Fibroblast of lung (primary cell): ENCODE measurements at regions not wholly inside any gene's neighbourhood (a gene's known extent, or its start where the extent isn't known, plus 50 kb on each side); places are given as distances from the start of the nearest gene placed in this dataset.

ENCODE experiments used
- DNase-seq, 2 donors: peaks; one replicate each; pipeline versions ENCODE4 v3.0.0 to v3.0.0-alpha.2; 2010; ENCODE audit warnings: low read depth in 2 of 2
- H2AFZ ChIP-seq: 2 replicates; pipeline ENCODE4 v1.5.1; 2012; ENCODE audit warnings: low read length, control low read depth, inconsistent platforms
- H3K27ac ChIP-seq: 2 replicates; pipeline ENCODE4 v1.5.1; 2011; ENCODE audit warnings: low read length, control low read depth; ENCODE audit not compliant: insufficient read depth
- H3K27me3 ChIP-seq: 2 replicates; pipeline ENCODE4 v1.5.1; 2011; ENCODE audit warnings: mild to moderate bottlenecking, low read length; ENCODE audit not compliant: control insufficient read depth, insufficient read depth
- H3K36me3 ChIP-seq: 2 replicates; pipeline ENCODE4 v1.5.1; 2011; ENCODE audit warnings: low read length; ENCODE audit not compliant: control insufficient read depth, insufficient read depth
- H3K4me1 ChIP-seq: 2 replicates; pipeline ENCODE4 v1.5.1; 2011; ENCODE audit warnings: low read length; ENCODE audit not compliant: control insufficient read depth, insufficient read depth; ENCODE audit errors: extremely low read depth
- H3K4me2 ChIP-seq: 2 replicates; pipeline ENCODE4 v1.5.1; 2011; ENCODE audit warnings: low read length, control low read depth; ENCODE audit not compliant: insufficient read depth; ENCODE audit errors: extremely low read depth
- H3K4me3 ChIP-seq, 4 experiments: fragments of 200-600 bp in 1 of 4; sonication (generic) in 1 of 4; replicated peaks in 1 of 4; 2 replicates each; pipeline ENCODE4 v1.5.1; 2011 to 2016; ENCODE audit warnings: low read length in 4 of 4, low read depth in 3 of 4, mild to moderate bottlenecking in 3 of 4, control low read depth in 2 of 4, inconsistent platforms in 1 of 4, mixed read lengths in 1 of 4; ENCODE audit not compliant: insufficient read depth in 1 of 4; ENCODE audit errors: control extremely low read depth in 1 of 4
- H3K79me2 ChIP-seq: 2 replicates; pipeline ENCODE4 v1.5.1; 2012; ENCODE audit warnings: mild to moderate bottlenecking, low read length, inconsistent platforms; ENCODE audit not compliant: control insufficient read depth, insufficient read depth
- H3K9ac ChIP-seq: 2 replicates; pipeline ENCODE4 v1.5.1; 2011; ENCODE audit warnings: mild to moderate bottlenecking, low read length, control low read depth; ENCODE audit not compliant: insufficient read depth
- H3K9me3 ChIP-seq: 2 replicates; pipeline ENCODE4 v1.5.1; 2012; ENCODE audit warnings: low read depth, low read length; ENCODE audit not compliant: control insufficient read depth, insufficient read depth
- H4K20me1 ChIP-seq: 2 replicates; pipeline ENCODE4 v1.5.1; 2011; ENCODE audit warnings: low read length; ENCODE audit not compliant: control insufficient read depth, insufficient read depth; ENCODE audit errors: extremely low read depth
- EZH2 ChIP-seq: IDR thresholded peaks from 2 replicates; pipeline ENCODE4 v1.5.1; 2012; ENCODE audit warnings: low read length, control low read depth, mild to moderate bottlenecking; ENCODE audit errors: missing control alignments
- TF ChIP-seq, protein P1 (sequence below), 2 donors: IDR thresholded peaks in 1 of 2; conservative IDR thresholded peaks in 1 of 2; 1 replicate in 1 of 2; 2 replicates in 1 of 2; pipeline ENCODE4 v1.5.1; 2011 to 2012; ENCODE audit warnings: low read length in 2 of 2, control low read depth in 1 of 2, inconsistent platforms in 1 of 2, low read depth in 1 of 2, mild to moderate bottlenecking in 1 of 2

DNA sequence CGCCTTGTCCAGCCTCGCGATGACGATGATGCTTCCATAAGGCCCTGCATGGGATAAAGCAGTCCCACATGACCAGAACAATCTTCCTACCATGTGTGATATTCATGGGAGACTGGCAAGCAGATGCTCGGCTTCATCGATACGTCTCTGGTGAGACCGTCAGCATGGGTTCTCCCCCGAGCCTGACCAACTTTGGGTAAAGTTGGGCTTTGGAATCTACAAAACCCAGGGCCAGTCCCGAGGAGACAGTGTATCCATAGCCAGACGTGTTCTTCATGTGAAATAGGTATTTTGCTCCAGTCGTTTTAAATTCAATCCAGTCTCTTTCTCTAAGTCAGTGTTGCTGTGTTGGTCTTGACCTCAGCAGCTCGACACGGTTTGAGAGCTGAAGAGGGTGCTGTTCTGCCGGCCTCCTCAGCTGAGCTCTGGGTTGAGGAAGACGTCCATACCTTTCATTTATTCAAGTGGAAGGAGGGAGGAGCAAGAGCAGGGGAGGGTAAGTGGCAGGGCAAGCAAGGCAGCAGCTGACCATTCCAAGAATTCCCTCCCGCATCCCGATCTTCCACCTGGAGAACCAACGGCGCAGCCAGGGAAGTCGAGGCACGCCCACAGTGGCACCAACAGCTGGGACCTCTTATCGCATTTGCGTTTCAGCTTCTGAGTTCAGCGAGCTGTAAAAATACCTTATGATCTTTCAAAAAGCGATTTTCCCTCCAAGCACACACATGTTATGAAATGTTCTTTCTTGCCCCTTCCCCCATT, 64.0 kb upstream of the THBS2 start:
- Histone ChIP-seq H4K20me1 (no peaks in the 10 kb centered on the region), H3K4me2 (no peak overlapping the region), H3K4me1 (no peaks in the 10 kb centered on the region), H3K79me2 (no peaks in the 10 kb centered on the region), H3K9me3 (no peaks in the 10 kb centered on the region), H3K4me3 (no peak overlapping the region), H3K27ac (no peak overlapping the region), H2AFZ (no peak overlapping the region), H3K27me3 (no peaks in the 10 kb centered on the region), H3K9ac (no peak overlapping the region), H3K36me3 (no peaks in the 10 kb centered on the region)
- DNase-seq: no peak
- TF ChIP-seq, protein P1, sequence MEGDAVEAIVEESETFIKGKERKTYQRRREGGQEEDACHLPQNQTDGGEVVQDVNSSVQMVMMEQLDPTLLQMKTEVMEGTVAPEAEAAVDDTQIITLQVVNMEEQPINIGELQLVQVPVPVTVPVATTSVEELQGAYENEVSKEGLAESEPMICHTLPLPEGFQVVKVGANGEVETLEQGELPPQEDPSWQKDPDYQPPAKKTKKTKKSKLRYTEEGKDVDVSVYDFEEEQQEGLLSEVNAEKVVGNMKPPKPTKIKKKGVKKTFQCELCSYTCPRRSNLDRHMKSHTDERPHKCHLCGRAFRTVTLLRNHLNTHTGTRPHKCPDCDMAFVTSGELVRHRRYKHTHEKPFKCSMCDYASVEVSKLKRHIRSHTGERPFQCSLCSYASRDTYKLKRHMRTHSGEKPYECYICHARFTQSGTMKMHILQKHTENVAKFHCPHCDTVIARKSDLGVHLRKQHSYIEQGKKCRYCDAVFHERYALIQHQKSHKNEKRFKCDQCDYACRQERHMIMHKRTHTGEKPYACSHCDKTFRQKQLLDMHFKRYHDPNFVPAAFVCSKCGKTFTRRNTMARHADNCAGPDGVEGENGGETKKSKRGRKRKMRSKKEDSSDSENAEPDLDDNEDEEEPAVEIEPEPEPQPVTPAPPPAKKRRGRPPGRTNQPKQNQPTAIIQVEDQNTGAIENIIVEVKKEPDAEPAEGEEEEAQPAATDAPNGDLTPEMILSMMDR (conservative IDR thresholded peaks at IDR 0.05 in 1 of 2, IDR thresholded peaks at IDR 0.05 in 1 of 2; ENCODE audit: low read depth in 1 of 2, low read length in 2 of 2): no peak
- TF ChIP-seq EZH2: no peak

- H3K4me2 ChIP-seq: no peak overlapping the region
- no peaks in the 10 kb centered on the region for H3K36me3 ChIP-seq
- no peaks in the 10 kb centered on the region for H4K20me1 ChIP-seq
- H2AFZ ChIP-seq: no peak overlapping the region
- no peak overlapping the region for H3K27ac ChIP-seq
- H3K27me3 ChIP-seq: no peaks in the 10 kb centered on the region
- no peak overlapping the region for H3K9ac ChIP-seq
- no peak overlapping the region for H3K4me3 ChIP-seq
- H3K79me2 ChIP-seq: no peaks in the 10 kb centered on the region
- peak in 1 of 2 donors; percentile 9 for DNase-seq
- no peaks in the 10 kb centered on the region for H3K9me3 ChIP-seq
- TF ChIP-seq, protein P1 (conservative IDR thresholded peaks at IDR 0.05 in 1 of 2, IDR thresholded peaks at IDR 0.05 in 1 of 2; ENCODE audit: low read depth in 1 of 2, low read length in 2 of 2): no peak
- TF ChIP-seq EZH2: no peak
- no peaks in the 10 kb centered on the region for H3K4me1 ChIP-seq
These were observed 63.0 kb upstream of the THBS2 start for GRCh38 chr6:169316651-169317050.

DNA sequence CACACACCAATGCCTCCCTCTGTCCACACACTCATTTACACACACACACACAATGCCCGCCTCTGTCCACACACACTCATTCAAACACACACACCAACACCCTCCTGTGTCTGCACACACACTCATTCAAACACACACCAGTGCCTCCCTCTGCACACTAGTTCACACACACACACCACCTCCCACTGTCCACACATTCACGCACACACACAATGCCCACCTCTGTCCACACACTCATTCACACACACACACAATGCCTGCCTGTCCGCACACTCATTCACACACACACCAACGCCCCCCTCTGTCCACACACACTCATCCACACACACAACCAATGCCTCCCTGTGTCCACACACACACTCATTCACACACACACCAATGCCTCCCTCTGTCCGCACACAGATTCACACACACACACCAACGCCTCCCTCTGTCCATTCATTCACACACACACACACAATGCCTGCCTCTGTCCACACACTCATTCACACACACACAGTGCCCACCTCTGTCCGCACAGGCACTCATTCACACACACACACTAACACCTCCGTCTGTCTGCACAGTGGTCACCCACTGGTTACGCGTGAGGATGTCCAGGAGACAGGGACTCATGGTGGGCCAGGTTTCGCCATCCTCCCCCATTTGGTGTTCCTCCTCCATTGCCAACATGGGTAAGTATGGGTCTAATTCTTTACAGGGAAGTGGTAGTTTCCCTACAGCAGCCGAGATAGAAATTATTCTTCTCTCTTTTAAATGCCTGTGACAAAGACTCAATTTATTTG, 62.4 kb upstream of the THBS2 start:
- Histone ChIP-seq H3K27ac (no peak overlapping the region), H3K4me3 (no peak overlapping the region), H3K27me3 (no peaks in the 10 kb centered on the region), H3K79me2 (no peaks in the 10 kb centered on the region), H2AFZ (no peak overlapping the region), H4K20me1 (no peaks in the 10 kb centered on the region), H3K9ac (no peak overlapping the region), H3K4me1 (no peaks in the 10 kb centered on the region), H3K9me3 (no peaks in the 10 kb centered on the region), H3K36me3 (no peaks in the 10 kb centered on the region), H3K4me2 (no peak overlapping the region)
- DNase-seq: no peak
- no peak for TF ChIP-seq EZH2
- TF ChIP-seq, protein P1 (conservative IDR thresholded peaks at IDR 0.05 in 1 of 2, IDR thresholded peaks at IDR 0.05 in 1 of 2; ENCODE audit: low read depth in 1 of 2, low read length in 2 of 2): no peak
